ENCODE measurements at regions not wholly inside any gene's neighbourhood (a gene's known extent, or its start where the extent isn't known, plus 50 kb on each side); places are given as distances from the start of the nearest gene placed in this dataset.

- FAIRE-seq = no peak
Observed at GRCh38 chr16:35296962-35297653, 1837.7 kb downstream of the TP53TG3F start.

- FAIRE-seq = no peak
Observed at GRCh38 chr16:35298460-35299243, 1839.2 kb downstream of the TP53TG3F start.

- no peak for FAIRE-seq
Observed at GRCh38 chr16:35302859-35303258, 1843.4 kb downstream of the TP53TG3F start.

GRCh38 chr16:35305476-35305875 is 1846.1 kb downstream of the TP53TG3F start:
- FAIRE-seq = no peak

- no peak for FAIRE-seq
Observed at GRCh38 chr16:35306915-35307314, 1847.5 kb downstream of the TP53TG3F start.

GRCh38 chr16:35308674-35309073 is 1849.3 kb downstream of the TP53TG3F start:
- FAIRE-seq = no peak

GRCh38 chr16:35310999-35311398 is 1851.6 kb downstream of the TP53TG3F start:
- no peak for FAIRE-seq

- no peak for FAIRE-seq
Observed at GRCh38 chr16:35311475-35311874, 1852.1 kb downstream of the TP53TG3F start.

GRCh38 chr16:35314298-35314697 is 1854.9 kb downstream of the TP53TG3F start:
- no peak for FAIRE-seq

GRCh38 chr16:35319536-35320192 is 1860.3 kb downstream of the TP53TG3F start:
- FAIRE-seq = no peak

GRCh38 chr16:35325936-35326335 is 1866.5 kb downstream of the TP53TG3F start:
- no peak for FAIRE-seq

- FAIRE-seq = no peak
Observed at GRCh38 chr16:35339337-35339736, 1879.9 kb downstream of the TP53TG3F start.

- FAIRE-seq = no peak
Observed at GRCh38 chr16:35342012-35342411, 1882.6 kb downstream of the TP53TG3F start.

- no peak for FAIRE-seq
Observed at GRCh38 chr16:35344012-35344762, 1884.8 kb downstream of the TP53TG3F start.

- FAIRE-seq = no peak
Observed at GRCh38 chr16:35352431-35352830, 1893.0 kb downstream of the TP53TG3F start.

- FAIRE-seq = no peak
Observed at GRCh38 chr16:35363510-35363909, 1904.1 kb downstream of the TP53TG3F start.

GRCh38 chr16:35364263-35364662 is 1904.9 kb downstream of the TP53TG3F start:
- no peak for FAIRE-seq

GRCh38 chr16:35365675-35366074 is 1906.3 kb downstream of the TP53TG3F start:
- no peak for FAIRE-seq

- no peak for FAIRE-seq
Observed at GRCh38 chr16:35370617-35371016, 1911.2 kb downstream of the TP53TG3F start.

GRCh38 chr16:35377142-35377541 is 1917.7 kb downstream of the TP53TG3F start:
- no peak for FAIRE-seq

- no peak for FAIRE-seq
Observed at GRCh38 chr16:35386619-35387018, 1927.2 kb downstream of the TP53TG3F start.

GRCh38 chr16:35391328-35391727 is 1931.9 kb downstream of the TP53TG3F start:
- FAIRE-seq = no peak

GRCh38 chr16:35398180-35398579 is 1938.8 kb downstream of the TP53TG3F start:
- FAIRE-seq = no peak

All from TTC549 (cell line).